GM10266 (cell line): ENCODE measurements at regions not wholly inside any gene's neighbourhood (a gene's known extent, or its start where the extent isn't known, plus 50 kb on each side); places are given as distances from the start of the nearest gene placed in this dataset.
"Not testable (repeated sequence)": the region's sequence is repeated elsewhere in the genome, so short reads cannot be mapped to it uniquely, and the experiment has no call there.

Experiments
- DNase-seq: peaks from one replicate; pipeline ENCODE4 v3.0.0; 2012; ENCODE audit errors: extremely low spot score
- CTCF ChIP-seq: IDR thresholded peaks from 2 replicates; pipeline ENCODE4 v1.5.1; 2012; ENCODE audit warnings: mild to moderate bottlenecking, low read depth; ENCODE audit not compliant: control insufficient read depth, insufficient read depth; ENCODE audit errors: missing control alignments

GRCh38 chr6:10320291-10320690 is 94.6 kb downstream of the TFAP2A start:
- no peak for TF ChIP-seq CTCF
- DNase-seq, result no peak

DNA sequence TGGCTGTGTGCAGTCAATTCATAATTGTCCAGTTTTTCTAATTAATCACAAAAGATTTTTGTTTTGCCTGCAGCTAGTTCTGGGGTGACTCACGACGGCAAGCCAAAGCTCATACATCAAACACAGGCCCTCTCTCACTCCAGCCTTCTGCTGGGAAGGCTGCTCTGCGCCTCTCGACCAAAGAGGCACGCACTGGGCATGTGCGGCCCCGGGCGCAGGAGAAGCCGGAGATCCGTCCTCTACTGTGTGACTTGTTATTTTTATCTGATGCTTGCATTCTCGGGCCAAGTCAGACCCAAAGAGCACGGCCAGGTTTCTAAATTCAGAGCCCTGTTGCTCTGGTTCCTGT is 98.5 kb downstream of the TFAP2A start:
- no peak for TF ChIP-seq CTCF
- DNase-seq, result no peak

GRCh38 chr6:10315658-10316372 is 99.1 kb downstream of the TFAP2A start:
- TF ChIP-seq CTCF, result no peak
- no peak for DNase-seq

DNA sequence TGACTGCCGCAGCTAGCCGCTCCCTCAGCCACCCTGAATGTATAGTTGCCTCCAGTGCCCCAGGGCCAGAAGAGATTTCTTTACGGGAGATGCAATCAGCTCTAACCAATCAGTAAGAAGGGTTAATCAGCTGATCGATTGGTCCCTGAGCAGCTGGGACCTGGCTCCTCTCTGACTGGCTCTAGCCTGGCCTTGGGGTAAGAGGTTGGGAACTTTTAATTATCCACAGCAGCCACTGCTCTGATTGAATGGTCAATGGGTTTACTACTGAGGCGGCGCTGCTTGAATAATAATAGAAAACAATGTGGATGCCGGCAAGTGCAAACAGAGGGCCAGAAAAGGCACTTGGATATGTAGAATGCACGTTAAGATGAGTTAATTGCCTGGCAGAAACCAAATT is 99.8 kb downstream of the TFAP2A start:
- DNase-seq, result no peak
- no peak for TF ChIP-seq CTCF

GRCh38 chr6:10314163-10314955 is 100.5 kb downstream of the TFAP2A start:
- DNase-seq, result no peak
- TF ChIP-seq CTCF, result no peak

GRCh38 chr6:10313799-10314162 is 101.1 kb downstream of the TFAP2A start:
- no peak for TF ChIP-seq CTCF
- no peak for DNase-seq

GRCh38 chr6:10312445-10312844 is 102.4 kb downstream of the TFAP2A start:
- no peak for DNase-seq
- TF ChIP-seq CTCF, result no peak

GRCh38 chr6:10311546-10312405 is 103.1 kb downstream of the TFAP2A start:
- DNase-seq, result not testable (repeated sequence)
